K562 (cell line): ENCODE measurements at regions not wholly inside any gene's neighbourhood (a gene's known extent, or its start where the extent isn't known, plus 50 kb on each side); places are given as distances from the start of the nearest gene placed in this dataset.
A peak's percentile ranks its signal among the peaks of the same experiment; 100 is the strongest.

Experiments used
- ARID1B ChIP-seq: fragments of 450-650 bp; IDR thresholded peaks from 2 replicates; pipeline ENCODE4 v1.6.1; 2016; ENCODE audit warnings: antibody characterized with exemption, mild to moderate bottlenecking, inconsistent platforms
- ASH1L ChIP-seq: fragments of 450-650 bp; IDR thresholded peaks from 2 replicates; pipeline ENCODE4 v1.6.1; 2018; ENCODE audit warnings: borderline replicate concordance, mild to moderate bottlenecking, low read depth; ENCODE audit not compliant: partially characterized antibody
- CXXC5 ChIP-seq: fragments of 250-450 bp; sonication (Bioruptor Pico); IDR thresholded peaks from 2 replicates; pipeline ENCODE4 v1.8.0; 2022; ENCODE audit warnings: inconsistent platforms, mild to moderate bottlenecking, moderate library complexity
- DMBX1 ChIP-seq: fragments of 250-450 bp; sonication (Bioruptor Pico); IDR thresholded peaks from 2 replicates; pipeline ENCODE4 v1.8.0; 2022; ENCODE audit warnings: inconsistent platforms, mild to moderate bottlenecking, moderate library complexity, borderline replicate concordance
- ELF1 ChIP-seq: fragments of 200-800 bp; sonication (Bioruptor generic); IDR thresholded peaks from 2 replicates; pipeline ENCODE4 v1.6.1; 2016; ENCODE audit warnings: missing genetic modification characterization, missing compliant biosample characterization
- ETV5 ChIP-seq: sonication (generic); formaldehyde crosslinking; IDR thresholded peaks from 2 replicates; pipeline ENCODE4 v1.4.0; 2020; ENCODE audit warnings: low read depth, mild to moderate bottlenecking, missing genetic modification reagents
- FUS ChIP-seq: fragments of 200-400 bp; formaldehyde crosslinking; optimal IDR thresholded peaks from 2 replicates; pipeline ENCODE3; 2017; ENCODE audit warnings: low read depth, low read length
- HDAC1 ChIP-seq, 2 experiments: fragments of 450-650 bp; IDR thresholded peaks; 2 replicates each; pipeline ENCODE4 v1.6.1; 2016 to 2017; ENCODE audit warnings: inconsistent platforms in 1 of 2, mild to moderate bottlenecking in 1 of 2, moderate library complexity in 1 of 2
- HEY1 ChIP-seq: fragments of 250-450 bp; sonication (Bioruptor Pico); IDR thresholded peaks from 2 replicates; pipeline ENCODE4 v1.5.0; 2020; ENCODE audit warnings: mild to moderate bottlenecking, moderate library complexity, borderline replicate concordance
- HIVEP1 ChIP-seq: fragments of 250-450 bp; sonication (Bioruptor Pico); IDR thresholded peaks from 2 replicates; pipeline ENCODE4 v1.4.0; 2020; ENCODE audit warnings: mild to moderate bottlenecking
- HMG20A ChIP-seq: fragments of 450-650 bp; formaldehyde crosslinking; conservative IDR thresholded peaks from 2 replicates; pipeline ENCODE4 v1.4.0; 2020; ENCODE audit warnings: mild to moderate bottlenecking, mixed read lengths
- MXI1 ChIP-seq: IDR thresholded peaks from 2 replicates; pipeline ENCODE4 v1.6.1; 2011; ENCODE audit warnings: low read depth, mild to moderate bottlenecking, improper control_type of control experiment, low read length
- POLR2AphosphoS5 ChIP-seq: IDR thresholded peaks from 2 replicates; pipeline ENCODE4 v1.6.1; 2011; ENCODE audit warnings: mild to moderate bottlenecking, low read depth, low read length, moderate library complexity; ENCODE audit not compliant: control insufficient read depth, insufficient read depth
- PRMT5 ChIP-seq: sonication (generic); formaldehyde crosslinking; IDR thresholded peaks from 2 replicates; pipeline ENCODE4 v1.5.0; 2020; ENCODE audit warnings: missing genetic modification reagents
- RBBP5 ChIP-seq: fragments of 200-600 bp; sonication (generic); IDR thresholded peaks from 2 replicates; pipeline ENCODE4 v1.6.1; 2012; ENCODE audit warnings: borderline replicate concordance, mild to moderate bottlenecking, low read length, control low read depth, inconsistent platforms; ENCODE audit not compliant: insufficient read depth, poor library complexity, severe bottlenecking
- RBM14 ChIP-seq: fragments of 200-400 bp; formaldehyde crosslinking; IDR thresholded peaks from 2 replicates; pipeline ENCODE4 v1.6.1; 2018; ENCODE audit warnings: low read depth, mild to moderate bottlenecking, low read length, moderate library complexity, borderline replicate concordance; ENCODE audit not compliant: insufficient read depth
- RBM39 ChIP-seq: fragments of 200-400 bp; formaldehyde crosslinking; optimal IDR thresholded peaks from 2 replicates; pipeline ENCODE3; 2018; ENCODE audit warnings: low read depth, low read length
- RFX7 ChIP-seq: fragments of 250-450 bp; sonication (Bioruptor Pico); IDR thresholded peaks from 2 replicates; pipeline ENCODE4 v1.5.1; 2021; ENCODE audit warnings: mild to moderate bottlenecking
- SRSF9 ChIP-seq: fragments of 200-400 bp; formaldehyde crosslinking; IDR thresholded peaks from 2 replicates; pipeline ENCODE4 v1.6.1; 2017; ENCODE audit warnings: low read depth, low read length, borderline replicate concordance
- TAF15 ChIP-seq: fragments of 200-400 bp; formaldehyde crosslinking; IDR thresholded peaks from 2 replicates; pipeline ENCODE4 v1.6.1; 2017; ENCODE audit warnings: mild to moderate bottlenecking, low read depth, low read length, moderate library complexity
- XRCC4 ChIP-seq: IDR thresholded peaks from one replicate; pipeline ENCODE4 v1.6.1; 2011; ENCODE audit not compliant: insufficient read depth, insufficient read length; ENCODE audit errors: extremely low read depth
- ZNF354B ChIP-seq: fragments of 250-450 bp; sonication (Bioruptor Pico); IDR thresholded peaks from 2 replicates; pipeline ENCODE4 v1.4.0; 2020
- TF ChIP-seq, protein P1 (sequence below): fragments of 450-650 bp; IDR thresholded peaks from one replicate; pipeline ENCODE4 v1.6.1; 2018; ENCODE audit warnings: mild to moderate bottlenecking, moderate library complexity; ENCODE audit not compliant: partially characterized antibody
- TF ChIP-seq, protein P2 (sequence below), 2 experiments: fragments of 450-650 bp; IDR thresholded peaks; 2 replicates each; pipeline ENCODE4 v1.6.1; 2018; ENCODE audit warnings: mild to moderate bottlenecking in 2 of 2, low read depth in 1 of 2; ENCODE audit not compliant: partially characterized antibody in 2 of 2

DNA sequence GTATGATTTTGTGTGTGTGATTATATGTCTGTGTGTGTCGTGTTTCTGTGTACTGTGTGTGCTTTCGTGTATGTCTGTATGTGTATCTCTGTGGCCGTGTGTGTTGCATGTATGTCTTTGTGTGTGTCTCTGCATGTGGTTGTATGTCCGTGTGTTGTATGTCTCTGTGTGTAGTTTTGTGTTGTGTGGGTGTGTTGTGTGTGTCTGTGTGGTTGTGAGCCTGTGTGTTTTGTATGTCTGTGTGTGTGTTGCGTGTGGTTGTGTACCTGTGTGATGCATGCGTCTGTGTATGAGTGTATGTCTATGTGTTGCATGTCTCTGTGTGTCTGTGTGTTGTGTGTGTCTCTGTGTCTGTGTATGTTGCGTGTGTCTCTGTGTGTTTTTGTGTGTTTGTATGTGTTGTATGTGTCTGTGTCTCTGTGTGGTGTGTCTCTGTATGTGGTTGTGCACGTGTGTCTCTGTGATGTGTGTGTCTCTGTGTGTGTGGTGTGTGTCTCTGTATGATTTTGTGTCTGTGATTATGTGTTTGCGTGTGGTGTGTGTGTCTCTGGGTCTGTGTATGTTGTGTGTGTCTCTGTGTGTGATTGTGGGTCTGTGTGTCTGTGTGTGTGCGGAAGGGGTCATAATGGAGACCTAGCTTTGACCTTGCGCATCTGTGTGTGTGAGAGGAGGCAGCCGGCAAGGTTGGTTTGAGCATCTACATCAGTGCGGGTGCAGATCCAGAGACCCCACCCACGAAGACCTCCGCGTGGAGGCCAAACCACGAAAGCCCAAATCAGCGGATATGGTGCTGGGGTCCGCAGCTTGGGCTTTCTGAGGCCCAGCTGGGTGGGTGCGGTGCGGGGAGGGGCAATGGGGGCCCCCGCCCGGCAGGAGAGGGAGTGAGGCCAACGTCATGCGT is 212.6 kb upstream of the GSE1 start (continued):
- TF ChIP-seq FUS (no peak), ETV5 (CRISPR knock-in tag) (0 out of 2 replicates have a peak, but pooled peaks have one; percentile 7), ZNF354B (no peak), ASH1L (peak; percentile 46), RBBP5 (no peak), CXXC5 (CRISPR knock-in tag) (no peak), RBM14 (no peak), PRMT5 (CRISPR knock-in tag) (no peak), RFX7 (CRISPR knock-in tag) (no peak), HIVEP1 (no peak), TAF15 (no peak), MXI1 (no peak), HDAC1 (IDR thresholded peaks at IDR 0.05) (peak in 1 of 2 experiments; percentile 45; a peak in 2 of 4 replicates), XRCC4 (no peak), RBM39 (no peak), HMG20A (CRISPR knock-in tag) (no peak), DMBX1 (no peak), POLR2AphosphoS5 (no peak), ELF1 (tag) (no peak), SRSF9 (no peak), ARID1B (0 out of 2 replicates have a peak, but pooled peaks have one; percentile 26), HEY1 (CRISPR knock-in tag) (no peak)
- TF ChIP-seq, protein P1, sequence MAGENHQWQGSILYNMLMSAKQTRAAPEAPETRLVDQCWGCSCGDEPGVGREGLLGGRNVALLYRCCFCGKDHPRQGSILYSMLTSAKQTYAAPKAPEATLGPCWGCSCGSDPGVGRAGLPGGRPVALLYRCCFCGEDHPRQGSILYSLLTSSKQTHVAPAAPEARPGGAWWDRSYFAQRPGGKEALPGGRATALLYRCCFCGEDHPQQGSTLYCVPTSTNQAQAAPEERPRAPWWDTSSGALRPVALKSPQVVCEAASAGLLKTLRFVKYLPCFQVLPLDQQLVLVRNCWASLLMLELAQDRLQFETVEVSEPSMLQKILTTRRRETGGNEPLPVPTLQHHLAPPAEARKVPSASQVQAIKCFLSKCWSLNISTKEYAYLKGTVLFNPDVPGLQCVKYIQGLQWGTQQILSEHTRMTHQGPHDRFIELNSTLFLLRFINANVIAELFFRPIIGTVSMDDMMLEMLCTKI: no peak
- TF ChIP-seq, protein P2, sequence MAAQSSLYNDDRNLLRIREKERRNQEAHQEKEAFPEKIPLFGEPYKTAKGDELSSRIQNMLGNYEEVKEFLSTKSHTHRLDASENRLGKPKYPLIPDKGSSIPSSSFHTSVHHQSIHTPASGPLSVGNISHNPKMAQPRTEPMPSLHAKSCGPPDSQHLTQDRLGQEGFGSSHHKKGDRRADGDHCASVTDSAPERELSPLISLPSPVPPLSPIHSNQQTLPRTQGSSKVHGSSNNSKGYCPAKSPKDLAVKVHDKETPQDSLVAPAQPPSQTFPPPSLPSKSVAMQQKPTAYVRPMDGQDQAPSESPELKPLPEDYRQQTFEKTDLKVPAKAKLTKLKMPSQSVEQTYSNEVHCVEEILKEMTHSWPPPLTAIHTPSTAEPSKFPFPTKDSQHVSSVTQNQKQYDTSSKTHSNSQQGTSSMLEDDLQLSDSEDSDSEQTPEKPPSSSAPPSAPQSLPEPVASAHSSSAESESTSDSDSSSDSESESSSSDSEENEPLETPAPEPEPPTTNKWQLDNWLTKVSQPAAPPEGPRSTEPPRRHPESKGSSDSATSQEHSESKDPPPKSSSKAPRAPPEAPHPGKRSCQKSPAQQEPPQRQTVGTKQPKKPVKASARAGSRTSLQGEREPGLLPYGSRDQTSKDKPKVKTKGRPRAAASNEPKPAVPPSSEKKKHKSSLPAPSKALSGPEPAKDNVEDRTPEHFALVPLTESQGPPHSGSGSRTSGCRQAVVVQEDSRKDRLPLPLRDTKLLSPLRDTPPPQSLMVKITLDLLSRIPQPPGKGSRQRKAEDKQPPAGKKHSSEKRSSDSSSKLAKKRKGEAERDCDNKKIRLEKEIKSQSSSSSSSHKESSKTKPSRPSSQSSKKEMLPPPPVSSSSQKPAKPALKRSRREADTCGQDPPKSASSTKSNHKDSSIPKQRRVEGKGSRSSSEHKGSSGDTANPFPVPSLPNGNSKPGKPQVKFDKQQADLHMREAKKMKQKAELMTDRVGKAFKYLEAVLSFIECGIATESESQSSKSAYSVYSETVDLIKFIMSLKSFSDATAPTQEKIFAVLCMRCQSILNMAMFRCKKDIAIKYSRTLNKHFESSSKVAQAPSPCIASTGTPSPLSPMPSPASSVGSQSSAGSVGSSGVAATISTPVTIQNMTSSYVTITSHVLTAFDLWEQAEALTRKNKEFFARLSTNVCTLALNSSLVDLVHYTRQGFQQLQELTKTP (IDR thresholded peaks at IDR 0.05; ENCODE audit: low read depth in 1 of 2, partially characterized antibody in 2 of 2): no peak
